ENCODE measurements at regions not wholly inside any gene's neighbourhood (a gene's known extent, or its start where the extent isn't known, plus 50 kb on each side); places are given as distances from the start of the nearest gene placed in this dataset.
"Not testable (repeated sequence)": the region's sequence is repeated elsewhere in the genome, so short reads cannot be mapped to it uniquely, and the experiment has no call there.

- DNase-seq (ENCODE audit: low read depth) = no peak
These were observed 234.3 kb upstream of the MSX2 start for GRCh38 chr5:174489920-174490597.

GRCh38 chr5:174490728-174491127 lies 233.7 kb upstream of the MSX2 start:
- no peak for DNase-seq (ENCODE audit: low read depth)

GRCh38 chr5:174491265-174491664 lies 233.1 kb upstream of the MSX2 start:
- DNase-seq (ENCODE audit: low read depth) = no peak

DNA sequence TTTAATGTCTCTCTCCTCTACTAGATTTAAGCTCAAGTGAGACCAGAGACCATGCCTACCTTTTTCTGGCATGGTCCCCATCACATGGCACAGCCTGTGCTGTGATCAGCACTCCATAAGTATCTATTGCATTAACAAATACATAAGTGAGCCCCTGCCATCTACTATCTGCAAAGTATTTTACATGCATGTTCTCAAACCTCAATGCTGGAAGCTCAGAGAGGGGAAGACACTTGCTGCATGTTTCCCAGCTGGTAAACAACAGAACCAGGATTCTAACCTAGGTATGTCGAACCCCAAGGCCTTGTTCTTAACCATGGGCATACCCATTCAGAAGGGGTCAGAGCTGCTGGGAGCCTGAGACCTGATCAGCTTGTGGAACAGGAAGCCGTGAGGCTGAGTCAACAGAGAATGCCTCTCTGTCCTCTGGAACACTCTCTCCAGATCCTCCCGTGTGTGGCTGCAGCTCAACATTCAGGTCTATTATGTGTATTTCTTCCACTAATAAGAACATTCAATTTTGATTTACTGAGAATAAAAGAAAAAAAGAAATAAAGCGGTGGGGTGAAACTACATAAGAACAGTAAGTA lies 232.5 kb upstream of the MSX2 start:
- no peak for DNase-seq (ENCODE audit: low read depth)

GRCh38 chr5:174493530-174493929 lies 230.9 kb upstream of the MSX2 start:
- no peak for DNase-seq (ENCODE audit: low read depth)

DNA sequence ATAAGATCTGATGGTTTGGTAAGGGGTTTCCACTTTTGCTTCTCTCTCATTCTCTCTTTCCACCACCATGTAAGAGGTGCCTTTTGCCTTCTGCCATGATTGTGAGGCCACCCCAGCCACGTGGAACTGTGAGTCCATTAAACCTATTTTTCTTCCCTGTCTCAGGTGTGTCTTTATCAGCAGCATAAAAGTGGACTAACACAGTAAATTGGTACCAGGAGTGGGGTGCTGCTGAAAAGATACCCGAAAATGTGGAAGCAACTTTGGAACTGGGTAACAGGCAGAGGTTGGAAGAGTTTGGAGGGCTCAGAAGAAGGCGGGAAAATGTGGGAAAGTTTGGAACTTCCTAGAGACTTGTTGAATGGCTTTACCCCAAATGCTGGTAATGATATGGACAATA lies 226.4 kb upstream of the MSX2 start:
- not testable (repeated sequence) for DNase-seq (ENCODE audit: low read depth)

DNA sequence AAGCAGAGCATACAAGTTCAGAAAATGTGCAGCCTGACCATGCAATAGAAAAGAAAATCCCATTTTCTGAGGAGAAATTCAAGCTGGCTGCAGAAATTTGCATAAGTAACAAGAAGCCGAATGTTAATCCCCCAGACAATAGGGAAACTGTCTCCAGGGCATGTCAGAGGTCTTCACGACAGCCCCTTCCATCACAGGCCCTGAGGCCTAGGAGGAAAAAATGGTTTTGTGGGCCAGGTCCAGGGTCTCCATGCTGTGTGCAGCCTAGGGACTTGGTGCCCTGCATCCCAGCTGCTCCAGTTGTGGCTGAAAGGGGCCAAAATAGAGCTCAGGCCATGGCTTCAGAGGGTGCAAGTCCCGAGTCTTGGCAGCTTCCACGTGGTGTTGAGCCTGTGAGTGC lies 225.8 kb upstream of the MSX2 start:
- not testable (repeated sequence) for DNase-seq (ENCODE audit: low read depth)

DNA sequence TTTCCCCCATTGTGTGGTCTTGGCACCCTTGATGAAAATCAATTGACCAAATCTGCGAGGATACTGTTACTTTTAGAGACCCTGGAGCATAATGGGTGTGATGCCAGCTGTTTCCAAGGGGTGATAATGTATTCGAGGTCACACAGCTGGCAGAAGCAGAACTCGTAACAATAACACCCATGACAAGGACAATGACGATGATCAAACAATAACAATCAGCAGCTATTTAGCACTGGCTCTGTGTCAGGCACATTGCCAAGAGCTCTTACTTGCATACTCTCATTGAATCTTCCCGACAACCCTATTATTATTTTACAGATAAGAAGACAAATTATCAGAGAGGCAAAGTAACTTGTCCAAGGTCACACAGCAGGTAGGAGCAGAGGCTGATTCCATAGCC lies 223.7 kb upstream of the MSX2 start:
- no peak for DNase-seq (ENCODE audit: low read depth)

DNA sequence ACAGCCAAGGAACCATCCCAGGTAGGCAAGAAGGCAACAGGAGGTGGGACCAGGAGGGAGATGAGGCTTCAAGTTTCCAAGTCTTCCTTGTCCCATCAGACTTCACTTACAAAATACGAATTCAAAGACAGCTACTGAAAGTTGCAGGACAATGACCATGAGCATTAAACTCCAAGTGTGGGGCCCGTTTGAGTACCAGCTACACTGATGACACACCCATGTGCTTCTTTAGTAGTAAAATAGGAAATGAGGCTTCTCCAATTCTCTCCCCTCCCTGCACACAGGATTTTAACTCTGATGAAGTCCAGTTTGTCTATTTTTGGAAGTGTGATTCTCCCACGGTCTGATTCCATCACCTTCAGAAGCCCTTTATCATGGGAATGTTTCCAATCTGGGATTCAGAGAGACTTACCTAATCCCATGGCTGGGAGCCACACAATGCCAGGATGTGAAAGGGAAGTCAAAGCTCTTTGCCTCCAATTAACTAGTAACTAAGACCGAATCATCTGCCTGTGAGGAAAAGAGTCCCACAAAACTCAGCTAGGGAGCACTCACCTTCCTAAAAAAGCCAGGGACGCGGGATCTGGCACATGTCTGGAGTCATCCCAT lies 222.8 kb upstream of the MSX2 start:
- no peak for DNase-seq (ENCODE audit: low read depth)

DNA sequence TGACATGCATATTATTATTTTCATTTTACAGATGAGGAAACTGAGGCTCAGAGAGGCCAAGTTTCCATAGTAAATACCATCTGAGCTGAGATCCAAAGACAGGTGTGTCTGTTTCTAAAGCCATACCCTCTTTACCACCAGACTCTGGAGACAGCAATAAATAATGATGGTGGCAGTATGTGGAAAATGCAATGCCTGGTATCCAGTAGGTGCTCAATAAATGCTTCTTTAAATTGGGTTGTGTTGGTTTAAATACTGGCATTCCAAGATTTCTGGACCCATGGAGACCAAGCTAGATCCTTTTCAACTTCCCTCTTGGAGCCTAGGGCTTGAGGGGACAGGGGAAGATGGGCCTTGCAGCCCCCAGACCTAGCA lies 221.3 kb upstream of the MSX2 start:
- DNase-seq (ENCODE audit: low read depth) = no peak

GRCh38 chr5:174503461-174504265 lies 220.7 kb upstream of the MSX2 start:
- no peak for DNase-seq (ENCODE audit: low read depth)

- no peak for DNase-seq (ENCODE audit: low read depth)
These were observed 220.1 kb upstream of the MSX2 start for GRCh38 chr5:174504266-174504726.

DNA sequence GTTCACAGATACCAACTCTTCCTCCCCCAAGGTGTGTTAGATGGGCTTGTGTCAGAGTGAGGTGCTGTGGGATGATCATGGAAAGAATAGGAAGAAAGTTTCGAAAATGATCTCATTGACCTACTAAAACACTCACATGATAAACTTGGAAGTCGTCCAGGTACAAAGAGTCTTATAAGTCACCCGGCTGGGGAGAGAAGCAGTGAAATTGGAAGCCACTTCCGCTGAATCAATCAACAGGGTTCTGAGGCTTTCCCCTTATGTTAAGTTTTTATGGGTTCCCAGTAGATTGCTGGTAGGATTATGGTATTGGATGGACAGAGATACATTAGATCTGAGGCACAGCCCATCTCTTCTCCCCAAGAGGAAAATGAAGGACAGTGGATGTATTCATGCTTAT lies 218.8 kb upstream of the MSX2 start:
- no peak for DNase-seq (ENCODE audit: low read depth)

- DNase-seq (ENCODE audit: low read depth) = not testable (repeated sequence)
These were observed 213.5 kb upstream of the MSX2 start for GRCh38 chr5:174510782-174511453.

DNA sequence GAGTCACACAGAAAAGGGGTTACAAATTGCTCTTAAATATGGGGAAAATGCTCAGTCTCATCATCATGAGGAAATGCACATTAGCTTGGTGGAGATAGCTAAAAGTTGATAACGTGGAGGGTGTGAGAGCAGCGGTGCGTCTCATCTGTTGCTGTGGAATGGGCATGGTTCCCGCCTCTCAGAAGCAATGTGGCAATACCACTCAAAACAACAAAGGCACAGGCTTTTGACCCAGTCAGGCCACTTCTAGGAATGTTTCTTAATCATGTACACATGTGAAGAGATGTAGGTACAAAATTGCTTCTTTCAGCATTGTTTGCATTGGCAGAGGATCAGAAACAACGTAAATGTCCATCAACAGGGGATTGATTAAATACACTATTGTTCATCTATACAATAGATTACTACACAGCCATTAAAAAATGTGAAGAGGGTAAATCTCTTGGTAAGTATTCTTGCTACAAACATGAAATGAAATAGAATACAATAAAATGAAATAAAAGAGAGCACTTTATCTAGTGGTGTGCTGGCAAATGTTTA lies 212.6 kb upstream of the MSX2 start:
- no peak for DNase-seq (ENCODE audit: low read depth)

GRCh38 chr5:174514325-174514724 lies 210.1 kb upstream of the MSX2 start:
- DNase-seq (ENCODE audit: low read depth) = no peak

- no peak for DNase-seq (ENCODE audit: low read depth)
These were observed 209.4 kb upstream of the MSX2 start for GRCh38 chr5:174514983-174515394.

- DNase-seq (ENCODE audit: low read depth) = no peak
These were observed 207.6 kb upstream of the MSX2 start for GRCh38 chr5:174516741-174517140.

- no peak for DNase-seq (ENCODE audit: low read depth)
These were observed 205.9 kb upstream of the MSX2 start for GRCh38 chr5:174518512-174518911.

DNA sequence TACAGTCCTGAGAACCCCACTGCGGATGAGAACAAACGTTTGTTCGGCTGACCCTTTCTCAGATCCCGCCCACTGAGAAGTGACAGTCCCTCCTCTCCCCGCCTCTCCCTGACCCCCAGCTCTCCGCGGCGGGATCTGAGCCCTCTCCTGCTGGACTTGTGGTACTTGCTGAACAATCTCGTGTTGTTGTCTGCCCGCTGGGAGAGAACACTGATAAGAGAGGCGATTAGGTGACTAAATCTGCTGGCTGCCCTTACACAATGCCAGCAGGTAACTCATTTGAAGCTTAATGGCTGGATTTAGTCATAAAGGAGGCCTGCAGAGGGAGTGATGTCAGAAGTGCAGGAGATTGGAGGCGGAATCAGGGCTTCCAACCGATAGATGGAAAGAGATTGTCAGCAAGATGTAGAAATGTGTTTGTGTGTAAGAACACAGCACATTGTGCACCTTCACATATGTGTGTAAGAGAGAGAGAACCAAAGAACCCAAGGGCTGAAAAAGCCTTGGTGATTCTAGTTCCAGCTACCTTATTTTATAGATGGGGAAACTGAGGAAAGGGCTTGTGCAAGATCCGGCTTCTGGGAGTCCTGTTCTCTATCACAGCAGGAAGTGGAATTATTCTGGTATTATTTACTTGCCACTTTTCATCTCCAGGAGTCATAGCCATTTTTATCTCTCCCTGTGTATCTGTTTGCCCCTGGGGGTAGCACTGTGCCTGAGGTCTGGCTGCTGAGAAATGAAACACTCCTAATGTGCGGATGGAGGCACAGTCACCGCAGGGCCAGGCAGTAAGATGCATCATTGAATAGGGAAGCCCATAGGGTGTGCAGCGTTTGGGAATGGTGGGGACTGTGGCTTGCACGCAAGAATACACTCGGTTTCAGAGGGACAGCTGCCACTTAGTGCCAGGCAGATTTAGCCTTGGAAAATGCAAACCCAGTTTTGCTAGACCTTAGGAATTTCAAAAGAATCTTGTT lies 203.7 kb upstream of the MSX2 start:
- DNase-seq (ENCODE audit: low read depth) = no peak

DNA sequence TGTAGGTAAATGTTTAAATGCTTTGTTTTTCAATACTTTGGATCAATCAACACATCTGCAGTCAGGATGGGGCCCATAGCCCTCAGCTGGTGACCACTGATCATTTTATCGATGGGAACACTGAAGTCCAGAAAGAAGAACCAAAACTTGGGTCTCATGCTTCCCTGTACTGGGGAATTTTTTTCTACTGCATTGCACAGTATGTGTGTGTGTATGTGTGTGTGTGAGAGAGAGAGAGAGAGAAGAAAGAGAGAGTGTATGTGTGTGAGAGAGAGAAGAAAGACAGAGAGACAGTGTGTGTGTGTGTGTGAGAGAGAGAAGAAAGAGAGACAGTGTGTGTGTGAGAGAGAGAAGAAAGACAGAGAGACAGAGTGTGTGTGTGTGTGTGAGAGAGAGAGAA lies 202.9 kb upstream of the MSX2 start:
- DNase-seq (ENCODE audit: low read depth) = no peak

Measured in activated gamma-delta T cell treated with anti-CD3 and anti-CD28 coated beads, Interleukin-2, amount 50 U/mL, for 16 hours (primary cell).